ENCODE measurements at regions not wholly inside any gene's neighbourhood (a gene's known extent, or its start where the extent isn't known, plus 50 kb on each side); places are given as distances from the start of the nearest gene placed in this dataset.

DNA sequence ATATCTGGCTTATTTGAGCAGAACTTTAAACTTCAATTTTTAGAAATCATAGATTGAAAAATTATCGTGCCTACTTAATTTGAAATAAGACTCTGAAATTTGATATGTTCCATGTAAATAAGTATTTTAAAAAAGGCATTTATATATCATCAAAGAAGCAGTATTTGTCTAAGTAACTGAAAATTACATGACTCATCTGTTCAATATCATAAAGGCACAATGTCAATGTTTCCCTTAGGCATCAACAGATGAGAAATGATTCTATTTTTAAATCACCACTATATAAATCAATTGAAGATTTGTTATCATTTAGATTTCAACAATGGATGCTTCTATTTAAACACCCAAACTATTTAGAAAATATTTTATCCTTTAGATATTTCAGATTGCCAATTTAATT is 142.9 kb upstream of the POU5F2 start:
- ChIA-PET RAD21 (ENCODE audit: unreplicated experiment) (no interaction called here), SMC1A (ENCODE audit: uncharacterized antibody, unreplicated experiment) (interaction anchor here (0.7 to 1.0 kb wide), 2 partner anchors 28 to 239 kb away, joined by 3 read pairs; no protein-coding TSS in a partner anchor), POLR2A (no interaction called here), CTCF (no interaction called here)
- H2AFZ ChIP-seq (ENCODE audit: control insufficient read depth, low read depth, low read length) = no peak overlapping the region
- no peak overlapping the region for H3K4me3 ChIP-seq
- FAIRE-seq (no peak), DNase-seq (ENCODE audit: low read depth, low spot score) (no peak), ATAC-seq (no peak)
- no peak overlapping the region for H3K9ac ChIP-seq (ENCODE audit: control insufficient read depth, insufficient read depth, low read length)
- H3K27ac ChIP-seq (ENCODE audit: control insufficient read depth, insufficient read depth) = no peak overlapping the region
- no peaks in the 10 kb centered on the region for H3K27me3 ChIP-seq (replicated peaks in 1 of 2; ENCODE audit: control insufficient read depth in 2 of 2, insufficient read depth in 2 of 2, low read length in 1 of 2)
- BruUV-seq (replicated peaks) = no TSS peak
- no peaks in the 10 kb centered on the region for H3K36me3 ChIP-seq (ENCODE audit: control insufficient read depth in 2 of 2, insufficient read depth in 2 of 2, low read length in 1 of 2)
- WGBS (ENCODE audit: insufficient coverage, insufficient replicate concordance, low lambda C conversion rate, missing lambda C conversion rate) = 100% methylated on average over 1 of the region's 1 CpG
- in situ Hi-C loops (cut with MboI) = no loop called here
- H3K79me2 ChIP-seq (ENCODE audit: control insufficient read depth, insufficient read depth, low read length) = no peaks in the 10 kb centered on the region
- H3K4me2 ChIP-seq (ENCODE audit: control insufficient read depth, insufficient read depth) = no peak overlapping the region
- H4K20me1 ChIP-seq (ENCODE audit: control insufficient read depth, insufficient read depth) = no peaks in the 10 kb centered on the region
- TF ChIP-seq, protein P1, sequence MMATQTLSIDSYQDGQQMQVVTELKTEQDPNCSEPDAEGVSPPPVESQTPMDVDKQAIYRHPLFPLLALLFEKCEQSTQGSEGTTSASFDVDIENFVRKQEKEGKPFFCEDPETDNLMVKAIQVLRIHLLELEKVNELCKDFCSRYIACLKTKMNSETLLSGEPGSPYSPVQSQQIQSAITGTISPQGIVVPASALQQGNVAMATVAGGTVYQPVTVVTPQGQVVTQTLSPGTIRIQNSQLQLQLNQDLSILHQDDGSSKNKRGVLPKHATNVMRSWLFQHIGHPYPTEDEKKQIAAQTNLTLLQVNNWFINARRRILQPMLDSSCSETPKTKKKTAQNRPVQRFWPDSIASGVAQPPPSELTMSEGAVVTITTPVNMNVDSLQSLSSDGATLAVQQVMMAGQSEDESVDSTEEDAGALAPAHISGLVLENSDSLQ (IDR thresholded peaks at IDR 0.05) = no peak
- TF ChIP-seq GABPA (IDR thresholded peaks at IDR 0.05; ENCODE audit: low read depth) = no peak
- no peak for TF ChIP-seq CBX3 (IDR thresholded peaks at IDR 0.05; ENCODE audit: borderline replicate concordance, low read depth)
- TF ChIP-seq, protein P2, sequence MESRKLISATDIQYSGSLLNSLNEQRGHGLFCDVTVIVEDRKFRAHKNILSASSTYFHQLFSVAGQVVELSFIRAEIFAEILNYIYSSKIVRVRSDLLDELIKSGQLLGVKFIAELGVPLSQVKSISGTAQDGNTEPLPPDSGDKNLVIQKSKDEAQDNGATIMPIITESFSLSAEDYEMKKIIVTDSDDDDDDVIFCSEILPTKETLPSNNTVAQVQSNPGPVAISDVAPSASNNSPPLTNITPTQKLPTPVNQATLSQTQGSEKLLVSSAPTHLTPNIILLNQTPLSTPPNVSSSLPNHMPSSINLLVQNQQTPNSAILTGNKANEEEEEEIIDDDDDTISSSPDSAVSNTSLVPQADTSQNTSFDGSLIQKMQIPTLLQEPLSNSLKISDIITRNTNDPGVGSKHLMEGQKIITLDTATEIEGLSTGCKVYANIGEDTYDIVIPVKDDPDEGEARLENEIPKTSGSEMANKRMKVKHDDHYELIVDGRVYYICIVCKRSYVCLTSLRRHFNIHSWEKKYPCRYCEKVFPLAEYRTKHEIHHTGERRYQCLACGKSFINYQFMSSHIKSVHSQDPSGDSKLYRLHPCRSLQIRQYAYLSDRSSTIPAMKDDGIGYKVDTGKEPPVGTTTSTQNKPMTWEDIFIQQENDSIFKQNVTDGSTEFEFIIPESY (IDR thresholded peaks at IDR 0.05) = no peak
- TF ChIP-seq IKZF2 (IDR thresholded peaks at IDR 0.05) = no peak
- TF ChIP-seq HDGF (IDR thresholded peaks at IDR 0.05) = no peak
- no peak for TF ChIP-seq NRF1 (conservative IDR thresholded peaks at IDR 0.05; ENCODE audit: low read depth, low read length)
- no peak for TF ChIP-seq SIX5 (IDR thresholded peaks at IDR 0.05; ENCODE audit: low read depth, low read length, severe bottlenecking)
- no peak for TF ChIP-seq MEF2A (IDR thresholded peaks at IDR 0.05; ENCODE audit: insufficient read depth, low read depth, low read length)
- TF ChIP-seq NFIC (IDR thresholded peaks at IDR 0.05; ENCODE audit: low read depth, low read length) = no peak
- no peak for TF ChIP-seq FOS (IDR thresholded peaks at IDR 0.05; ENCODE audit: borderline replicate concordance, extremely low read depth, insufficient read length)
- no peak for TF ChIP-seq SMC3 (IDR thresholded peaks at IDR 0.05; ENCODE audit: borderline replicate concordance, low read length)
- TF ChIP-seq, protein P3, sequence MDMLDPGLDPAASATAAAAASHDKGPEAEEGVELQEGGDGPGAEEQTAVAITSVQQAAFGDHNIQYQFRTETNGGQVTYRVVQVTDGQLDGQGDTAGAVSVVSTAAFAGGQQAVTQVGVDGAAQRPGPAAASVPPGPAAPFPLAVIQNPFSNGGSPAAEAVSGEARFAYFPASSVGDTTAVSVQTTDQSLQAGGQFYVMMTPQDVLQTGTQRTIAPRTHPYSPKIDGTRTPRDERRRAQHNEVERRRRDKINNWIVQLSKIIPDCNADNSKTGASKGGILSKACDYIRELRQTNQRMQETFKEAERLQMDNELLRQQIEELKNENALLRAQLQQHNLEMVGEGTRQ (IDR thresholded peaks at IDR 0.05; ENCODE audit: borderline replicate concordance, low read depth, low read length) = no peak
- no peak for TF ChIP-seq SIN3A (IDR thresholded peaks at IDR 0.05; ENCODE audit: low read depth, low read length)
- TF ChIP-seq ATF7 (IDR thresholded peaks at IDR 0.05; ENCODE audit: low read depth) = no peak
- TF ChIP-seq BRCA1 (IDR thresholded peaks at IDR 0.05; ENCODE audit: low read depth, low read length) = no peak
- TF ChIP-seq, protein P4, sequence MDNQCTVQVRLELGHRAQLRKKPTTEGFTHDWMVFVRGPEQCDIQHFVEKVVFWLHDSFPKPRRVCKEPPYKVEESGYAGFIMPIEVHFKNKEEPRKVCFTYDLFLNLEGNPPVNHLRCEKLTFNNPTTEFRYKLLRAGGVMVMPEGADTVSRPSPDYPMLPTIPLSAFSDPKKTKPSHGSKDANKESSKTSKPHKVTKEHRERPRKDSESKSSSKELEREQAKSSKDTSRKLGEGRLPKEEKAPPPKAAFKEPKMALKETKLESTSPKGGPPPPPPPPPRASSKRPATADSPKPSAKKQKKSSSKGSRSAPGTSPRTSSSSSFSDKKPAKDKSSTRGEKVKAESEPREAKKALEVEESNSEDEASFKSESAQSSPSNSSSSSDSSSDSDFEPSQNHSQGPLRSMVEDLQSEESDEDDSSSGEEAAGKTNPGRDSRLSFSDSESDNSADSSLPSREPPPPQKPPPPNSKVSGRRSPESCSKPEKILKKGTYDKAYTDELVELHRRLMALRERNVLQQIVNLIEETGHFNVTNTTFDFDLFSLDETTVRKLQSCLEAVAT (IDR thresholded peaks at IDR 0.05) = no peak
- no peak for TF ChIP-seq ESRRA (IDR thresholded peaks at IDR 0.05; ENCODE audit: low read length)
- intact Hi-C loops (cut with micrococcal nuclease; ENCODE audit: unreplicated experiment) = no loop called here
- H3K4me1 ChIP-seq (ENCODE audit: control insufficient read depth, insufficient read depth, low read length) = no peaks in the 10 kb centered on the region
- H3K9me3 ChIP-seq (replicated peaks; ENCODE audit: control insufficient read depth, insufficient read depth, low read length) = no peaks in the 10 kb centered on the region

Data from GM12878 (cell line).